ENCODE measurements at regions not wholly inside any gene's neighbourhood (a gene's known extent, or its start where the extent isn't known, plus 50 kb on each side); places are given as distances from the start of the nearest gene placed in this dataset.

DNA sequence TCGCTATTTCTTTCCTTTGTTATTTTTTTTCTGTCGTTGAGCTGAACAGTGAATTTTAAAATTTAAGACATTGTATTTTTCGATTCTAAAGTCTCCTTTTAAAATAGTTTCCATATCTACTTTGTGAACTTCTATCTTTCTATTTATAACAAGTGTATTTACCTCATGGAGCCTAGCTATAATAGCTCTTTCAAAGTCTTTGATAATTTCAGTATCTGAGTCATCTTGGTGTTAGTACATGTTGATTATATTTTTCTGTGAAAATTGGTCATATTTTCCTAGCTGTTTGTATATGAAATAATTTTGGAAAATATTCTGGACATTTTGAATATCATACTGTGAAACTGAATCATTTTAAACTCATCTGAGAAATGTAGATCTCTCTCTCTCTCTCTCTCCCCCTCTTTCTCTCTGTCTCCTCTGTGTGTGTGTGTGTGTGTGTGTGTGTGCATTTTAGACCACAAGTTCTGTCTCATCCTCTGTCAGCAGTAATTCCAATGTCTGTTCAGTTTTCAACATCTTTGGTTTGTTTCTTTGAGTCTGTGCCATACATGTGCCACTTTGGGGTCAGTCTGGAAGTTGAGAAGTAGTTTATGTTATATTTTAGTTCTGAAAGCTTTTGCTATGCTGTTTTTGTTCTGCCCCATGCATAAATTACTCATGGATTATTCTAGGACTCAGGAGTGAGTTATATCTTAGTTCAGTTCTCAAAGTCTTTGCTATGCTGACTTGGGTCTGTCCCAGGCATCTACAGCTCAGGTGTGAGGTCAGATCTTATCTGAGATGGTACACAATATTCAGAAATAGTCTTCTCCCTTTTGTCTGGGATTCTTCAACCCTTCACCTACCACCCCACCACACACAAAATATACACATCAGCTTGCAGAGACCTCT, 366.4 kb upstream of the CASK start:
- TF ChIP-seq TAF1 (IDR thresholded peaks at IDR 0.05; ENCODE audit: low read depth, low read length) (no peak), POLR2A (IDR thresholded peaks at IDR 0.05; ENCODE audit: low read depth, low read length) (no peak), POLR2AphosphoS5 (IDR thresholded peaks at IDR 0.05; ENCODE audit: low read depth, low read length) (no peak), PAX5 (IDR thresholded peaks at IDR 0.05; ENCODE audit: insufficient read depth, low read length, severe bottlenecking) (no peak), POU2F2 (IDR thresholded peaks at IDR 0.05; ENCODE audit: low read depth, low read length) (no peak), SPI1 (IDR thresholded peaks at IDR 0.05; ENCODE audit: low read depth, low read length) (no peak)
